ENCODE measurements at regions not wholly inside any gene's neighbourhood (a gene's known extent, or its start where the extent isn't known, plus 50 kb on each side); places are given as distances from the start of the nearest gene placed in this dataset.
"Not testable (repeated sequence)": the region's sequence is repeated elsewhere in the genome, so short reads cannot be mapped to it uniquely, and the experiment has no call there.

GRCh38 chr9:129561594-129562281 lies 59.2 kb downstream of the C9orf50 start:
- no peak for DNase-seq (ENCODE audit: low read depth)

GRCh38 chr9:129560881-129561306 lies 60.0 kb downstream of the C9orf50 start:
- no peak for DNase-seq (ENCODE audit: low read depth)

GRCh38 chr9:129559506-129559881 lies 61.4 kb downstream of the C9orf50 start:
- DNase-seq (ENCODE audit: low read depth), result no peak

- no peak for DNase-seq (ENCODE audit: low read depth)
Measured at GRCh38 chr9:129558551-129559505, 62.1 kb downstream of the C9orf50 start.

GRCh38 chr9:129558063-129558550 lies 62.8 kb downstream of the C9orf50 start:
- DNase-seq (ENCODE audit: low read depth), result no peak

- no peak for DNase-seq (ENCODE audit: low read depth)
Measured at GRCh38 chr9:129557192-129558036, 63.5 kb downstream of the C9orf50 start.

GRCh38 chr9:129556491-129557191 lies 64.3 kb downstream of the C9orf50 start:
- DNase-seq (ENCODE audit: low read depth), result no peak

- DNase-seq (ENCODE audit: low read depth), result no peak
Measured at GRCh38 chr9:129555512-129556215, 65.2 kb downstream of the C9orf50 start.

GRCh38 chr9:129554649-129555048 lies 66.3 kb downstream of the C9orf50 start:
- no peak for DNase-seq (ENCODE audit: low read depth)

GRCh38 chr9:129553277-129553676 lies 67.6 kb downstream of the C9orf50 start:
- DNase-seq (ENCODE audit: low read depth), result no peak

GRCh38 chr9:129552064-129552463 lies 68.8 kb downstream of the C9orf50 start:
- no peak for DNase-seq (ENCODE audit: low read depth)

- no peak for DNase-seq (ENCODE audit: low read depth)
Measured at GRCh38 chr9:129551393-129551973, 69.4 kb downstream of the C9orf50 start.

- not testable (repeated sequence) for DNase-seq (ENCODE audit: low read depth)
Measured at GRCh38 chr9:129550977-129551376, 69.9 kb downstream of the C9orf50 start.

- DNase-seq (ENCODE audit: low read depth), result peak; percentile 15
Measured at GRCh38 chr9:129550199-129550839, 70.6 kb downstream of the C9orf50 start.

GRCh38 chr9:129549684-129550083 lies 71.2 kb downstream of the C9orf50 start:
- DNase-seq (ENCODE audit: low read depth), result no peak

GRCh38 chr9:129549139-129549538 lies 71.8 kb downstream of the C9orf50 start:
- DNase-seq (ENCODE audit: low read depth), result no peak

GRCh38 chr9:129548571-129549135 lies 72.2 kb downstream of the C9orf50 start:
- DNase-seq (ENCODE audit: low read depth), result no peak

- no peak for DNase-seq (ENCODE audit: low read depth)
Measured at GRCh38 chr9:129547869-129548570, 72.9 kb downstream of the C9orf50 start.

- DNase-seq (ENCODE audit: low read depth), result no peak
Measured at GRCh38 chr9:129547063-129547462, 73.8 kb downstream of the C9orf50 start.

All from activated T-cell treated with anti-CD3 and anti-CD28 coated beads for 48 hours (primary cell).